ENCODE measurements at regions not wholly inside any gene's neighbourhood (a gene's known extent, or its start where the extent isn't known, plus 50 kb on each side); places are given as distances from the start of the nearest gene placed in this dataset.

GRCh38 chr12:125221602-125222001 is 156.4 kb downstream of the AACS start:
- TF ChIP-seq CTCF (IDR thresholded peaks at IDR 0.05; ENCODE audit: insufficient read depth, low read length, poor library complexity, severe bottlenecking) (no peak), EZH2phosphoT487 (conservative IDR thresholded peaks at IDR 0.05; ENCODE audit: low read length) (no peak)
